Body of pancreas (tissue), 4 donors: ENCODE measurements at regions not wholly inside any gene's neighbourhood (a gene's known extent, or its start where the extent isn't known, plus 50 kb on each side); places are given as distances from the start of the nearest gene placed in this dataset.

Experiments used
- POLR2A ChIP-seq, 3 donors: fragments of 450-650 bp; IDR thresholded peaks; one replicate each; pipeline ENCODE4 v1.6.1; 2016; ENCODE audit warnings: antibody characterized with exemption in 3 of 3, mild to moderate bottlenecking in 2 of 3
- TF ChIP-seq, protein P1 (sequence below), 7 experiments: fragments of 450-650 bp in 4 of 7; fragments of 200-600 bp in 3 of 7; sonication (generic) in 3 of 7; IDR thresholded peaks; one replicate each; pipeline ENCODE4 v1.5.1; 2016 to 2019; ENCODE audit warnings: antibody characterized with exemption in 7 of 7

DNA sequence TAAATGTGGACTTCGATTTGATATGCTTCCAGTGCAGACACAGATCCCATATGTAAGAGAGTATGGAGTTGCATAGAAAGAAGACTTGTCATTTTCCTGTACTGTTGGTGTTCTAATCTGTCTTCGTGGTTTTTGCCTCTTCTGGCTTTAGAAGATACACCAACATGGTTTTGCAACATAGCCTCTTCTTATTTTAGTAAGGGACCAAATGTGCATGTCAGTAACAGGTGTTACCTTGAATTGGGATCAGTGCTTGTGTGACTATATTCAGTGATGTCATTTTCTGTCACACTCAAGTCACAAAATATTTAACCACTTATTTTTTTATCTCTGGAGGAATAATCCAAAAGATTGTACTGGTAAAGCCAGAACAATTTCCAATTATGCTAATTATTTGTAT, 140.4 kb downstream of the SNRPN start:
- TF ChIP-seq, protein P1, sequence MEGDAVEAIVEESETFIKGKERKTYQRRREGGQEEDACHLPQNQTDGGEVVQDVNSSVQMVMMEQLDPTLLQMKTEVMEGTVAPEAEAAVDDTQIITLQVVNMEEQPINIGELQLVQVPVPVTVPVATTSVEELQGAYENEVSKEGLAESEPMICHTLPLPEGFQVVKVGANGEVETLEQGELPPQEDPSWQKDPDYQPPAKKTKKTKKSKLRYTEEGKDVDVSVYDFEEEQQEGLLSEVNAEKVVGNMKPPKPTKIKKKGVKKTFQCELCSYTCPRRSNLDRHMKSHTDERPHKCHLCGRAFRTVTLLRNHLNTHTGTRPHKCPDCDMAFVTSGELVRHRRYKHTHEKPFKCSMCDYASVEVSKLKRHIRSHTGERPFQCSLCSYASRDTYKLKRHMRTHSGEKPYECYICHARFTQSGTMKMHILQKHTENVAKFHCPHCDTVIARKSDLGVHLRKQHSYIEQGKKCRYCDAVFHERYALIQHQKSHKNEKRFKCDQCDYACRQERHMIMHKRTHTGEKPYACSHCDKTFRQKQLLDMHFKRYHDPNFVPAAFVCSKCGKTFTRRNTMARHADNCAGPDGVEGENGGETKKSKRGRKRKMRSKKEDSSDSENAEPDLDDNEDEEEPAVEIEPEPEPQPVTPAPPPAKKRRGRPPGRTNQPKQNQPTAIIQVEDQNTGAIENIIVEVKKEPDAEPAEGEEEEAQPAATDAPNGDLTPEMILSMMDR (IDR thresholded peaks at IDR 0.05) = no peak
- TF ChIP-seq POLR2A (IDR thresholded peaks at IDR 0.05) = no peak
